Nephron progenitor cell (in vitro differentiated cells): ENCODE measurements at regions not wholly inside any gene's neighbourhood (a gene's known extent, or its start where the extent isn't known, plus 50 kb on each side); places are given as distances from the start of the nearest gene placed in this dataset.
A peak's percentile ranks its signal among the peaks of the same experiment; 100 is the strongest.

Source experiments
- DNase-seq: peaks from one replicate; pipeline ENCODE4 v3.0.0; 2021
- H3K27ac Mint-ChIP-seq: 2 replicates; pipeline ENCODE4 v1.8.0; 2021; ENCODE audit warnings: mild to moderate bottlenecking, moderate library complexity, mixed read lengths
- H3K27me3 Mint-ChIP-seq: 2 replicates; pipeline ENCODE4 v1.8.0; 2021; ENCODE audit warnings: mild to moderate bottlenecking, low read depth, mixed read lengths; ENCODE audit not compliant: poor library complexity
- H3K36me3 Mint-ChIP-seq: 2 replicates; pipeline ENCODE4 v1.8.0; 2021; ENCODE audit warnings: low read depth, mixed read lengths
- H3K4me1 Mint-ChIP-seq: 2 replicates; pipeline ENCODE4 v1.8.0; 2021; ENCODE audit warnings: mixed read lengths
- H3K4me3 Mint-ChIP-seq: 2 replicates; pipeline ENCODE4 v1.8.0; 2021; ENCODE audit warnings: mild to moderate bottlenecking, moderate library complexity, mixed read lengths
- H3K9me3 Mint-ChIP-seq: 2 replicates; pipeline ENCODE4 v1.8.0; 2021; ENCODE audit warnings: mild to moderate bottlenecking, moderate library complexity, mixed read lengths
- CTCF ChIP-seq: fragments of 200-600 bp; sonication (generic); IDR thresholded peaks from 2 replicates; pipeline ENCODE4 v1.5.0; 2021; ENCODE audit warnings: antibody characterized with exemption

GRCh38 chr6:26179675-26180074 lies 92.4 kb downstream of the HFE start:
- Mint-ChIP-seq H3K27me3 (no peaks in the 10 kb centered on the region), H3K4me1 (peaks cover 32% of the 10 kb centered on the region), H3K9me3 (no peaks in the 10 kb centered on the region), H3K27ac (no peak overlapping the region), H3K4me3 (no peak overlapping the region), H3K36me3 (no peaks in the 10 kb centered on the region)
- DNase-seq, result no peak
- TF ChIP-seq CTCF, result no peak

DNA sequence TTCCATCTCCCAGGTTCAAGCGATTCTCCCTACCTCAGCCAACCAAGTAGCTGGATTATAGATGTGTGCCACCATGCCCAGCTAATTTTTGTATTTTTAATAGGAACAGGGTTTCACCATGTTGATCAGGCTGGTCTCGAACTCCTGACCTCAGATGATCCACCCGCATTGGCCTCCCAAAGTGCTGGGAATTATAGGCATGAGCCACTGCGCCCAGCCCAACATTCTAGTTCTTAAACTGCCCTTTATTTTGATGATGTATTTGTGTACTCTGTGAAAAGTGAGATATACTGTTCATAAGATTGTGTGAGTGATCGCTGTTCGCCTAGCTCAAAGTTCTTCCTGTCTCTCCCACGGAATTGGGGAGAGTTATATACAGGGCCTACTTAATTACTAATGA lies 93.1 kb downstream of the HFE start:
- DNase-seq, result no peak
- Mint-ChIP-seq H3K27me3 (no peaks in the 10 kb centered on the region), H3K4me1 (peaks cover 38% of the 10 kb centered on the region), H3K4me3 (no peak overlapping the region), H3K9me3 (no peaks in the 10 kb centered on the region), H3K27ac (no peak overlapping the region), H3K36me3 (no peaks in the 10 kb centered on the region)
- no peak for TF ChIP-seq CTCF

DNA sequence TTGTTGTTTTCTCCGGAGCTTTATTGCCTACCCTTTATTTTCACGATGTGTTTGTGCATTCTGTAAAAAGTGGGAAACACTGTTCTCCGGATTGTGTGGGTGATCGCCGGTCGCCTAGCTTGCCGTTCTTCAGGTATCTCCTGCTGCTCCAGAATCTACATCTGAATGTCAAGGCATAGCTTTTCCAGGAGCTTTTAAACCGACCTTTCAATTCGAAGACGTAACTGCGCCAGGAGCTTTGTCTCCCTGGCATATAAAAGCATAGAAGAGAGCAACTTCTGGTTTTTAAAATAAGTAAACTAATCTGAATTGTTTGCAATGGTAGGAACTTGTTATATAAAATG lies 96.0 kb downstream of the HFE start:
- Mint-ChIP-seq H3K27me3 (peaks cover 2% of the 10 kb centered on the region), H3K27ac (peak overlapping the region; percentile 98), H3K9me3 (no peaks in the 10 kb centered on the region), H3K4me1 (peaks cover 57% of the 10 kb centered on the region), H3K4me3 (peak overlapping the region; percentile 93), H3K36me3 (no peaks in the 10 kb centered on the region)
- no peak for DNase-seq
- no peak for TF ChIP-seq CTCF

DNA sequence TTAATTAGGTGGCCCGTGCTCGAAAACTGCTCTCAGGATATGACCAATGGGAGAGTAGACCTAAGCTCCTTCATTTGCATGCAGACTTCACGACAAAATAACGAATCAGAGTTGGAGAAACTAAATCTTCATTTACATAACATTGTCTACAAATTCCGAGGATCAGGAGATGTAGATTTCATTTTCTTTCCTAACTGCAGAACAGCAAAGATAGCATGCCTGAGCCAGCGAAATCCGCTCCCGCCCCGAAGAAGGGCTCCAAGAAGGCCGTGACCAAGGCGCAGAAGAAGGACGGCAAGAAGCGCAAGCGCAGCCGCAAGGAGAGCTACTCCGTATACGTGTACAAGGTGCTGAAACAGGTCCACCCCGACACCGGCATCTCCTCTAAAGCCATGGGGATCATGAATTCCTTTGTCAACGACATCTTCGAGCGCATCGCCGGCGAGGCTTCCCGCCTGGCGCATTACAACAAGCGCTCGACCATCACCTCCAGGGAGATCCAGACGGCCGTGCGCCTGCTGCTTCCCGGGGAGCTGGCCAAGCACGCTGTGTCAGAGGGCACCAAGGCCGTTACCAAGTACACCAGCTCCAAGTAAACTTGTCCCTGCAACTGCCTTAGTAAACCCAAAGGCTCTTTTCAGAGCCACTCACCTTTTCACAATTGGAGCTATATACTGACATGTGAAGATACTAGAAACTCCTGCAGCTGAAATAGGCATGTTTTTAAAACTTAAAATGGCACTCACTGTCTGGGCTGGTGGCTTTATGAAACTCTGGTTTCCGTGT lies 96.5 kb downstream of the HFE start:
- peak overlapping the region; percentile 93 for H3K4me3 Mint-ChIP-seq
- no peak for TF ChIP-seq CTCF
- H3K4me1 Mint-ChIP-seq, result peaks cover 62% of the 10 kb centered on the region
- peak overlapping the region; percentile 98 for H3K27ac Mint-ChIP-seq
- no peaks in the 10 kb centered on the region for H3K36me3 Mint-ChIP-seq
- DNase-seq, result peak; percentile 63
- H3K27me3 Mint-ChIP-seq, result peaks cover 5% of the 10 kb centered on the region
- H3K9me3 Mint-ChIP-seq, result no peaks in the 10 kb centered on the region

DNA sequence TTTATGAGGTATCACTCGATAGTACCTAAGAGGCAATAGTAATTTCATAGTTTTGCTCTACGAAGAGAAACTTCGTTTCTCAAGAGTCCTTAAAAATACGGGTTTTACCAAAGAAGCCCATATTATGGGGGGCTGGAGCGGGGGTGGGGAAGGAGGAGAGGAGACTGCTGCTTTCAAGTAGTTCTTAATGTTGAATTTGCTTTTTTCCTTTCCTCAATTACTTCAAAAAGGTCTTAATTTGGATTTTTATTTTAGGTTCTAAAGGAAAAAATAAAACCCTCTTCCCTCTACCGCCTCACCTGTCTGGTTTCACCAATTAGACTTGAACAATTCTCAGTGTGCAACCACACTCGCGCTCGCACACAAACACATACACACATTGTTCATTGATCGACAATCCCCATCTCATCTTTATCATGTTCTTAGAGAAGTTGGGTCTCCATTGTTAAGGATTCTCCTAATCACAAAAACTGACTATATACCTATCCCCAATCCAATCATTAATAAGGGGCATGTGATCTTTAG lies 97.2 kb downstream of the HFE start:
- Mint-ChIP-seq H3K4me3 (peak overlapping the region; percentile 93), H3K4me1 (peaks cover 67% of the 10 kb centered on the region), H3K27me3 (peaks cover 7% of the 10 kb centered on the region), H3K9me3 (no peaks in the 10 kb centered on the region), H3K36me3 (no peaks in the 10 kb centered on the region), H3K27ac (peak overlapping the region; percentile 98)
- TF ChIP-seq CTCF, result no peak
- DNase-seq, result no peak

GRCh38 chr6:26185004-26185403 lies 97.8 kb downstream of the HFE start:
- Mint-ChIP-seq H3K9me3 (no peaks in the 10 kb centered on the region), H3K27ac (peak overlapping the region; percentile 98), H3K36me3 (no peaks in the 10 kb centered on the region), H3K4me1 (peaks cover 72% of the 10 kb centered on the region), H3K27me3 (peaks cover 7% of the 10 kb centered on the region), H3K4me3 (peak overlapping the region; percentile 93)
- TF ChIP-seq CTCF, result no peak
- no peak for DNase-seq
